ENCODE measurements at regions not wholly inside any gene's neighbourhood (a gene's known extent, or its start where the extent isn't known, plus 50 kb on each side); places are given as distances from the start of the nearest gene placed in this dataset.

DNA sequence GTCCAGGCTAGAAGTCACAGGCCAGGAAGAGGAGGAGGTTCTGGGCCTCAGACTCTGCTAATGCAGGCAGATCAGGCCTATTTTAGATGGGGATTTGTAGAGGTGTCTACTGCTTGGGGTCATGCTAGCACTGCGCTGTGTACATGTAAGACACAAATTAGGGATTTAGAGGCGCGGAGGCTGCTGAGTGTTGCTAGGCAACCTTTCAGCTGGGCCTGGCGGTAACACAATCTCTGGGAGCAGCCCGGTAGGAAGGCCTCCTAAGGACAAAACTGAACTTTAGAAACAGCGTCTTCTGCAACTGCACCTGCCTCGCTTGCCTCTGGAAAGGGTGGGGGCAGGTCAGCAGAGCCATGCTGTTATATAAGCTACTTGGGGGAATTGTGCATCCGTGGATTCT, 147.9 kb downstream of the MACROH2A1 start:
- no peak for DNase-seq (ENCODE audit: low read depth)
- in situ Hi-C loops (cut with HindIII; ENCODE audit: low pct_unique_long_range_greater_than_20kb, low sequenced_read_pairs): no loop called here

DNA sequence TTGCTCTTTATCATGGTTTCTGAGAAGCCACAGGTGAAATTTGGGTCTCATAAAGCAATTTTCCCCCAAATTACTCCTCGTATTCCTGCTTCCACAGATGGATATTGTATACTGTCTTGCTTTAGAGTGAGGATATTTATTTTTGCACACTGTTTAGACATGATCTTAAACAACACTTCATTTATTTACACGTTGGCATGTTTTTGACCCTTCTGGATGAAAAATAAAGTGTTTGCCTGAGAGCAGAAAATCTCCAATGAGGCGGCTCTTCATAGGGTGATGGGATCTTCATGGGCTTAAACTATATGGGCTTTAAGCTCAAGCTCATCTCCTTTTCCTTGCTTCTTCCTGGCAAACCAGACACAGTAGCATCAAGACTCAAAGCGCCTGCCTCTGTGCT, 148.4 kb downstream of the MACROH2A1 start:
- DNase-seq (ENCODE audit: low read depth): no peak
- in situ Hi-C loops (cut with HindIII; ENCODE audit: low pct_unique_long_range_greater_than_20kb, low sequenced_read_pairs): no loop called here

DNA sequence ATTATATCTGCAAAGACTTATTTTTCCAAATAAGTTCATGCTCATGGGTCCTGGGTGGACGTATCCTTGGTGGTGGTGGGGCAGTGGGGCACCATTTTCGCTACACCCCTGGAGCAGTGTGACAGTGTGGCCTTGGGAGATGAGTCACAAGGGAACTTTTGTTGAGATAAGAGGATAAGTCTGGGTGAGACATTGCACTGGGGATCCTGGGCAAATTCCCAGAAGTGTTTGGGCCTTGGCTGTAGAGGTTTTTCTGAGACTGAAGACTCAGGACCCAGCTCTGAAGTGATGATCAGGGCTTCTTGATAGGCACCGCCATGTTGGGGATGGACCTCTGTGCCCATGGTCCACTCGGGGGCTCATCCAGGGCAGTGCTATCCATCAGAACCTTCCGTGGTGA, 149.4 kb downstream of the MACROH2A1 start:
- in situ Hi-C loops (cut with HindIII; ENCODE audit: low pct_unique_long_range_greater_than_20kb, low sequenced_read_pairs): no loop called here
- DNase-seq (ENCODE audit: low read depth): no peak

DNA sequence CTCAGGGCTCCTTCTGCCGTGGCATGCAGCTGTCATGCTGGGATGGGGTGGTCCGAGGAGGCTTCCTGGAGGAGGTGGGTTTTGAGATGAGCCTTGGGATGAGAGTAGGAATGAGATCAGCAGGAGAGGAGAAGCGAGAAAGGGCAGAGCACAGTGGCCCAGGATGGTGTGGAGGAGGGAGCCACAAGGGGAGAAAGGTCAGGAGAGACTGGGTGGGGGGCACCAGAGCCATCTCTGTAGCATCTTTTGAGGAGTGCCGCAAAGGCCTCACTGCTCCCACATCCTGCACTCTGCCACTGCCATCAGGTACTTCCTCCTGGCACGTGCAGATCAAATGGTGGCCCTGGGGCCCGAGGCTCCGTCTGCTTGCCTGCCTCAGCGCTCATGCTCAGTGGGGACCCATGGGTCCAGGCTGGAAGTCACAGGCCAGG, 150.2 kb downstream of the MACROH2A1 start:
- no peak for DNase-seq (ENCODE audit: low read depth)
- in situ Hi-C loops (cut with HindIII; ENCODE audit: low pct_unique_long_range_greater_than_20kb, low sequenced_read_pairs): no loop called here

DNA sequence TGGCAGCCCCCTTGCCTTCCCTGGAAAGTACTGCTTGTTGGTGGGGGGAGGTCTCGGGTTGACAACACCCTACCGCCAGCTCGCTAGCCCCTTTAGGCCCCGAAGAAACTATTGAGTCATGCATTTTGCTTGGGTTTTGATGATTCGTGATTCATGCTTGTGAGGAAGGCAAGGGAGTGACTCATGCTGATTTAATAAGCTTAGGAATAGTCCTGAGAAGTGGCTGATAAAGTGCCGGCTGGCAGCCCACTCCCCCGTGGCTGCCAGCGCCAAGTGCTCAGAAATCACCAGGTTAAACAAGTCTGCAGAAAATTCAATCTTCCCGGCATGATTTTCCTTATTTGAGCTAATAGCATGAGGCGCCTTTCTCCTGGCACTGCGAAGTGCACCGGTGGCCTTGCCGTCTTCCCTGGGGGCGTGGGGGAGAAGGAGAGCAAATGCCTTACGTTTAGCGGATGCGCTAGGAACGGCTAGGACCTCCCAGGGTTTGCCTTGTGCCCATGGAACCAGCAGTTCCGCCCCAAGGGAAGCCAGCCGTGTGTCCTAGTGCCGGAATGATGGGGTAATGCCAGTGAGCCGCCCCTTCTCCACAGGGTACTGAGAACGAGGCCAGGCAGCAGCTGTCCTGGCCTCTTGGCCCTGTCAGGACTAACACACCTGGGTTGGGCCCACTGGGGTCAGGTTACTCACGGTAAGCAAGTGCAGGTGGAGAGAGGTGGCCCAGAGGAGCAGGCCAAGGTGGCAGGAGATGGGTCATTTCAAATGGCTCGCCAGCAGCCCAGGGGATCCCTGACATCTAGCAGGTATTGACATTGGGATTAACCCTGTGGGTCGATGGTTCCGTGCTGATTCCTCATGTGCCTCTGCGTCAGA, 151.9 kb downstream of the MACROH2A1 start:
- in situ Hi-C loops (cut with HindIII; ENCODE audit: low pct_unique_long_range_greater_than_20kb, low sequenced_read_pairs): no loop called here
- peak; percentile 70 for DNase-seq (ENCODE audit: low read depth)

DNA sequence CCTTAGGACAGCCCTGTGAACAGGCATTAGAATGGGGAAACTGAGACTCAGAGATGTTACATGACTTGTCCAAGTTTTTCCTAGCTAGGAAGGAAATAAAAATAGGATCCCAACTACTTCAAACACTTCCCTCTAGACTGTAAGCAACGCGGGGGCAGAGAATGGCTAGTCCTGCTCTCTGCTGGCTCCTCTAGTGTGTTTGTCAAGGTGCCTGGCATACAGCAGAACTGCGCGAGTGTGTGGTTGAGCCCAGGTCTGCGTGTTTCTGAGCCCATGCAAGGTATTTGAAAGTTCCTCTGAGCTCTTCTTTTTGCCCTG, 152.5 kb downstream of the MACROH2A1 start:
- in situ Hi-C loops (cut with HindIII; ENCODE audit: low pct_unique_long_range_greater_than_20kb, low sequenced_read_pairs): no loop called here
- no peak for DNase-seq (ENCODE audit: low read depth)

DNA sequence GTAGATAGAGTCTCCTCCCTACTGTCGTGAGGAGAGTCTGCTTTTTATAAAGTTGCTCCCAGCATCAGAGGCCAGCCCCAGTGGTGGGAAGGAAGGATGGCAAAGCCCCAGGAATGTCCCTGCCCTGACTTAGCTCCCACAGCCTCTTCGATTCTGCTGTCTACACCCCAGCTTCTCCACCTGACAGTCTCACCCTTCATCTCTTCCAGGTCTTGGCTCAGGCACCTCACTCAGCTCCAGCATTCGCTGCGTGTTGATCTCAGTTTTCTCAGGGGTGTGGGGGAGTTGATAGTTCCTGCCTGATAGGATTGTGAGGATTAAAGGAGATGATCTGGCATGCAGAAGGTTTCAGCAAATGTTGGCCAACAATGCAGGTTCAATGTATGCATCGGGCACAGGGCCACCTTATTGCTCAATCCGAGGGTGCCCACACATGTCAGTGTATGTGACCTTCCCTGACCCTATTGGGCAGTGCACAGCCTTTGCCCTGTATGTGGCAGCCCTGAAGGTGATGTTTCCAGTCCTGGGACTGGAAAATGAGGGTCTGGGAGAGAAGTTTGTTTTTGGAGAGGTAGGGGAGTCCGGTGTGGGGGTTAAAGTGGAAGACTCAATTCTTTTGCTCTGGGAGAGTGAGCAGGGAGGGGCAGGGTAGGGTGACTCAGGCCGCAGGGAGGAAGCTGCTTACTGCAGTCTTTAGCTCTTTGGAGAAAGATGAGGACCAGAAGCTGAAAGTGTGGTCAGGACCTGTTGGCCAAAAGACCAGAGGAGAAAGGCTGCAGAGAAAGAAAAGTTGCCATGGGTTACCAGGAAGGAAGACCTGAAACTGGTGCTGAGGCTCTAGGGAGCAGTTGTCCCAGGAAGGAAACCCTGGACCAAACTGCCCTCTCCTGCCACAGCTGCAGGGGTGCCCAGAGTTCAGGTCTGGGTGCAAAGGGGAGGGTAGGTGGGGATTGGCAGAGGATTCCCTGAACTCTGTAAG, 153.2 kb downstream of the MACROH2A1 start:
- DNase-seq (ENCODE audit: low read depth): no peak
- in situ Hi-C loops (cut with HindIII; ENCODE audit: low pct_unique_long_range_greater_than_20kb, low sequenced_read_pairs): no loop called here

DNA sequence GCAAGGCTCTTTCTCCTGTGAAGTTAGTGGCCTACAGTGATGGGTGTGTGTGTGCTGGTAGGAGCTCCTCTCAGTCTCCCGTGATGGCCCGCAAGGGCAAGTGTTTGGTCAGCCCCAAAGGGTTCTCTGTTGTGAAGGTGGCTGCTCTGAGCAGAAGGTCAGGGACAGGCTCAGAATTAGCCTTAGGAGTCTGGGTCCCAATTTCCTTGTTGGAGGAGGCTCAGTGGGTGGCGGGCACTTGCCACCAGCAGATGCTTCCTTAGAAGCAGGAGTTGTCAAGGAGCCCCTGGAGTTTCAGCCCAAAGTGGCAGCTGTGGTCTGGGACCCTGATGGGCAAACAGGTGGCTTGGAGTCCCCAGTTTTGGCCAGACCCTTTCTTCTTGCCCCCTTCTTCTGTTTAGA, 154.4 kb downstream of the MACROH2A1 start:
- DNase-seq (ENCODE audit: low read depth): no peak
- in situ Hi-C loops (cut with HindIII; ENCODE audit: low pct_unique_long_range_greater_than_20kb, low sequenced_read_pairs): no loop called here

DNA sequence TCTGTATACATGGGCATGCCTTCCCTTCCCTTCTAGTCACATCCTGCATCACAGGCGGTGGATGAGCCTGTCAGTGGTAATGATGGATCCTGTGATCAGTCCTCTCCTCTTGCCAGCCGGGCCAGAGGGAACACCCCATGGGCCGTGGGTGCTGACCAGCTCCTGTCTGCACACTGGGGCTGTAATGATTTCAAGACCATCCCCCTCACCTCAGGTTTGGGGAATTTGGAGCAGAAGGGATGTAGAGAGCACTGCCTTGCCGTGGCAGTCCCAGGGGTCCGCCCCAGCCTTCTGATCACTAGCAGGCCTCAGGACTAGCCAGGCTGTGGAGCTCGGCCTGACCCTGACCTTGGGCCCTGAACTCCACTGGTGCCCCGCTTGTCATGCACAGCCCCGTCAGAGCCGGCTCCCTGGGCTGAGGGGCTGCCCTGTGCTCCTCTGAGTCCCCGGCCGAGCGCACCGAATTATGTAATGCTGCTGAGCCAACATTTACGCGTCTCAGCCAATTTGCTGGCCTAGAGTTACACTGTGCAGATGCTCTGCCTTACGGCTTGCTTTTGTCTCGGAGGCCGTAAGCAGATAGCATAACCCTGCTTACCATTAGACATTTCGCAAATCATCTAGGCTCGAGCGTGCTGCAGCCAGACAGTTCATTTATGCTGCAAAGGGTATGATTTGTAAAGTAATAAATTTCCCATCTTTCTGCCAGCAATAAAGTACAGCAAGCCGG, 155.3 kb downstream of the MACROH2A1 start:
- no peak for DNase-seq (ENCODE audit: low read depth)
- in situ Hi-C loops (cut with HindIII; ENCODE audit: low pct_unique_long_range_greater_than_20kb, low sequenced_read_pairs): no loop called here

DNA sequence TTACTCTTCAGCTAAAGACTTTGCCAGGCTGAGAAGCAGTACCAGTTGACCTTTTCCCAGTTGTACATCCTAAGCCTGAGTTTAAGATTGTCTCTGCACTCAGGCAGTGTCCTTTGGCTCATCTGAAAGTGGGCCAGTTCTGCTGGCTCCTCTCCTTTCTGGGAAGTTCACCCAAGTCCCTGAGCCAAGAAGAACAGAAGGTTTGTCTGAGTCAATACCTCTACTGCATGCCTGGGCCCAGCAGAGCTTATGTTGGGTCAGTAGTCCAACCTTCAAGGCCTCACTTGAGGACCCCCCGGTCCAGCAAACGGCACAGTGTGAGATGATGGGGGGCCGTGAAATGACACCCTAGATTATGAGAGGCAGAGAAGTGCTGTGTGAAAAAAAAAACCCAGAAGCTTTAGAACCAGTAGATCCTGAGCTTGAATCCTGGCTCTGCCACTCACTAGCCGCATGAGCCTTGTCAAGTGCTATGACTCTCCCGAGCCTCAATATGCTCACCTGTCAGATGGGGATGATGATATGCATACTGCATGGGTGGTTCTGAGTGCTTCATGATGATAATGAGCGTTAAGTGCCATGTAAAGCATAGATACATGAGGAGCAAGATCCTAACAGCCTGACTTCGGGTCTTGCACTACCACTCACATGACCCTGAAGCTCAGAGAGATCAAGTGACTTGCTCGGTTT, 156.0 kb downstream of the MACROH2A1 start:
- no peak for DNase-seq (ENCODE audit: low read depth)
- in situ Hi-C loops (cut with HindIII; ENCODE audit: low pct_unique_long_range_greater_than_20kb, low sequenced_read_pairs): no loop called here

DNA sequence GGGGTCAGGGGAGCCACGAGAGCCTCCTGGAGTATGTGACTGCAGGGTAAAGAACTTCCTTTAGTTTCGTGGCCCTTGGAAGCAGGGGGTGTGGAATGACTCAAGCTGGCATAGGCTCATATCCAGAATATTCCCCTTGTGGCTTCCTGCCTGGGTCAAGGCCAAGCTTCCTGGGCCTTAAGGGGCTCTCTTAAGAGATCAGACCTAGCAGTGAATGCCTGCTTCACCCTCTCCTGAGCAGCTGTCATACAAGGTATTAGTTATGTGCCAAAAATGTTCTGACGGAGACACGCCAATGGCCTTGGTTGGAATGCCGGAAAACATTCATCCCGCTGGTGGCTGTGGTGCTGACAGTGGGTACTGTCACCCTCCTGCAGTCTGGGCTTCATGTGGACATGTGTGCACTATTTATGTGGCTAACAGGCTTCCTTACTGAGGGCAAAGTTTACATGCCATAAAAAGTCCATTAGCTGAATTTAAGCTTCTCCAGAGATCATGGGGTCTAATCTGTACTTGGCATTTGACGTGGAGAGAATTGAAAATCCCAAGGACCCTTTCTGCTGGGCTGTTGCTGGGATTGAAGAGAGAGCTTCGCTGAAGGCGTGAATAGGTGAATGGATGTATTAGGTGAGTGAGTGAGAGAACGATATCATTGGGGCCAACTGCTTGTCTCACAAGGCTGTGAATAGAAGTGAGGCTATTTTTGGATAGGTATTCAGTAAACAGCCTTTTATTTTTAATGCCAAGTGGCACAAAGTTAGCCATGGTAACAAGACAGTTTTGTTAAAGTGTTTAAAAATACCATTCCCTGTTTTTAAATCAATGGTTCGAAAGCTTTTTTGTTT, 156.8 kb downstream of the MACROH2A1 start:
- no peak for DNase-seq (ENCODE audit: low read depth)
- in situ Hi-C loops (cut with HindIII; ENCODE audit: low pct_unique_long_range_greater_than_20kb, low sequenced_read_pairs): no loop called here

DNA sequence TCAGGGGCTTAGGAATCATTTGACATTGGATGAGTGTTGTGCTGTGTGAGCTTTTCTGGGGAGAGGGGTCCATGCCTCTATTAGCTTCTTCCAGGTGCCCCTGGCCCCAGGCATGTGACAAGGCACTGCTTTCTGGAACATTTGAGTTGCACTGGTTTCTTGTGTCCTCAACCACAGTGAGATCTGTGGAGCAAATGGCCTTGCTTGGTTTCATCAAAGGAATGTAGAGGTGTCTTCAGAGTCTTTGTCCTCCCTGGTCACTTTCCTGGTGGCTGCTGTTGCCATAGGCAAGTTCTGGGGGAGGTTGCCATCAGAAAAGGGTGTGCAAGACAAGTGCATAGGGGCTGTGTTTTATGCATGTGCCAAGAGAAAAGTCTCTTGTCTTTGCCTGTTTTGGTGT, 157.5 kb downstream of the MACROH2A1 start:
- in situ Hi-C loops (cut with HindIII; ENCODE audit: low pct_unique_long_range_greater_than_20kb, low sequenced_read_pairs): no loop called here
- DNase-seq (ENCODE audit: low read depth): no peak

DNA sequence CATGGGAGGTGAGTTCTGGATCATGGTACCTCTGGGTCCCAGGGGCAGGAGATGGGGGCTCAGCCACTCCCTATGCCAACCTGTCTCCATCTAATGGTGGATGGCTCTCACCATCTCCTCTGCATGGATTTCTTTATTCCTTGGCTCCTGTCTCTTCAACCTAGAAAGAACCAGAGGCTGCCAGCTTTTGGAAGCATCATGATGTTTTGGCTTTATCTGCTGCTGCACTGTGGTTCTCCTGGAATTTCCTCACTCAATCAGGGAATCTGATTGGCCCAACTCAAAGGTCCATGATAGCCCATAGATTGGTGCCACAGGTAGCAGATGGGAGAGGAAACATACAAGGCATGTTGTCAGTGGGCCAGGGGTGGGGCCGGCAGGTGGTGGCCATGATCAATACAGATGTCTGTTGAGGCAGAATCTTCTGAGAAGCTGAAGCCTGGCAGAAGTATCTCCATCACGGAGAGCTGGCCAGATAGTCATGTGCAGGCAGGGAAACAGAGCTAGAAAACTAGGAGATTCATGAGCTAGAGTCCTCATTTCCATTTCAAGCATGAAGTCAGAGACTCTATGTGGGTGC, 158.2 kb downstream of the MACROH2A1 start:
- in situ Hi-C loops (cut with HindIII; ENCODE audit: low pct_unique_long_range_greater_than_20kb, low sequenced_read_pairs): no loop called here

DNA sequence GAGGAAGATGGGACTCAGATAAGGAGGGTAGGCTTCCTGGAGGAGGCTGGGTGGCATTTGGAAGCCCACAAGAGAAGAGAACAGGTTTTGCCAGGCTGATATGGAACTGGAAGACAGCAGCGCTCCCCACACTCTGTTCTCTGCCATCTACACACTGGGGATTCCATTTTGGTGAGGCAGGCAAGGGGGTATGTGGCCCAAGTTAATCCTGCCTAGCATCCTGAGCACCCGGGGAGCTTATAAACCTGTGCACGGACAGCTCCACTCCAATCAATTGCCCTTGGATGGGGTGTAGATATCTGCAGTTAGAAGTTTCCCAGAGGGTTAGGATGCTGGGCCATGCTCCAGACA, 158.8 kb downstream of the MACROH2A1 start:
- in situ Hi-C loops (cut with HindIII; ENCODE audit: low pct_unique_long_range_greater_than_20kb, low sequenced_read_pairs): no loop called here
- DNase-seq (ENCODE audit: low read depth): no peak

More for the DNA sequence above, 158.2 kb downstream of the MACROH2A1 start:
- no peak for DNase-seq (ENCODE audit: low read depth)

DNA sequence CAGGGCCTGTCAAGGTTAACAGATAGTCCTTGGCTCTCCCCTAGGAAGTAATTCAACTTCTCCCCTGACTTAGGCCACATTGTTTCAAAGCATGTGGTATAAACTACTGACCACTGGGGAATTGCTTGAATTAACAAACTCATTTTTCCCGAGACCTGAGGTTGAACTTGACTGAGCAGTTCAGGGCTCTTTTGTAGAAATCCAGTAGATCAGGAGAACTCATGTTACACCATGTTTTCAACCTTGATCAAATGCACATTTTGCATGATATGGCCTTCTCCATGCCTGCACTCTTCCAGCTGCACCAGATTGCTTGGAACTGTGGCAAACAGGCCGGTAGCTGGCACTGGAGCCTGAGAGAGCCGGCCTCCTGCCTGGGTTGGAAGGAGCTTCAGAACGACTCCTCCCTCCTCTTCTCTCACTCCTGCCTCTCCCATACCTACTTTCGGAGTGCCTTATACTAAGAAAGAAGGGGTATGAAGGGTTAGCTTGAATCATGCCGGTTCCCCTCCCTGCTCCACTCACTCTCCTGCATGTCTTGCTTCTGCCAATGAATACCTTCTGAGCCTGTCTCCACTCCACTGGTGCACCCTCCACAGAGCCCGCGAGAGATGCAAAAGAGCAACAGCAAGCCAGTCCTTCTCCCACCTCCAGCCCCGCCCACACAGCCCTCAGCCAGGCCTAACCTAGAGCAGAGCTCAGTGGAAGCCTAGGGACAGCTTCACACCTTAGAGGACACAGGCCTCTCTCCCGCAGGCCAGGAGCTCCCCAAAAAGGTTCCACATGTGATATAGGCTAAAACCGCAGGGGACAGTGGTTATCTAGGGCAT, 159.4 kb downstream of the MACROH2A1 start:
- no peak for DNase-seq (ENCODE audit: low read depth)
- in situ Hi-C loops (cut with HindIII; ENCODE audit: low pct_unique_long_range_greater_than_20kb, low sequenced_read_pairs): no loop called here
